Stimulated activated CD8-positive, alpha-beta memory T cell treated with anti-CD3 and anti-CD28 coated beads, Interleukin-12 subunit alpha, Interleukin-12 subunit beta, amount 100 ng/mL, for 1 hour (primary cell): ENCODE measurements at regions not wholly inside any gene's neighbourhood (a gene's known extent, or its start where the extent isn't known, plus 50 kb on each side); places are given as distances from the start of the nearest gene placed in this dataset.
"Not testable (repeated sequence)": the region's sequence is repeated elsewhere in the genome, so short reads cannot be mapped to it uniquely, and the experiment has no call there.

Source experiments
- DNase-seq: peaks from one replicate; pipeline ENCODE4 v3.0.0-alpha.2; 2020; ENCODE audit warnings: low read depth

DNA sequence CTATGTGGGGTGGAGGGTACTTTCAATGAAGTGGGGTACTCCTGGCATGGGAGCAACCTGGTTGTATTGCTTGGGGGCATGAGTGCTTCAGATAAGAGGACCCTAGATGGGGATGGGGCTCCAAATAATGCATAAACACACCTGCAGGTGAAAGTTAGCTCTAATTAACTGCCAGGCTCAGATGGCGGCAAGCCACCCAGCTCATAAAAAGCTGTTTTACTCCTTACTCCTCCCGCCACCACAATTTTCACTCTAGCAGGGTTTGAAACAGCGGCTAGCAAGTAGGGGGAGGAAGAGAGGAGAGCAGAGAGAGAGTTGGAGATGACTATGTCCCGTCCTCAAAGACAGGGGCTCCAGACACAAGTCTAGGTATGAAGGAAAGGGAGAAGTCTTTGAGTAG is 117.7 kb upstream of the WSCD1 start:
- no peak for DNase-seq

DNA sequence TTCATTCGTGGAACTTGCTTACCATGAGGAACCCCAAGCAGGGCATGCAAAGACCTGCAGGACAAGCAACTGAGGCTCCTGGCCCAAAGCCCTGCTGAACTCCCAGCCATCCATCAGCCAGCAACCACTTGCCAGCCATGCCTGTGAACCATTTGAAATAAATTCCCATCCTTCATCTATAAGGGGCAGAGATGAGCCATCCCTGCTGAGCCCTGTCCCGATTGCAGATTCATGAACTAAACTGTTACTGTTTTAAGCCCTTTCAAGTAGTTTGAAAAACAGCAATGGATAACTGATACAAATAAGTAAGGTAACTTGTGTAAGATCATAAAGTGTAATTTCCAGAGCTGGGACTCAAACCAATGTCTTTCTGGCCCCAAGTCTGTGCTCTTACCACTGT is 114.4 kb upstream of the WSCD1 start:
- no peak for DNase-seq

DNA sequence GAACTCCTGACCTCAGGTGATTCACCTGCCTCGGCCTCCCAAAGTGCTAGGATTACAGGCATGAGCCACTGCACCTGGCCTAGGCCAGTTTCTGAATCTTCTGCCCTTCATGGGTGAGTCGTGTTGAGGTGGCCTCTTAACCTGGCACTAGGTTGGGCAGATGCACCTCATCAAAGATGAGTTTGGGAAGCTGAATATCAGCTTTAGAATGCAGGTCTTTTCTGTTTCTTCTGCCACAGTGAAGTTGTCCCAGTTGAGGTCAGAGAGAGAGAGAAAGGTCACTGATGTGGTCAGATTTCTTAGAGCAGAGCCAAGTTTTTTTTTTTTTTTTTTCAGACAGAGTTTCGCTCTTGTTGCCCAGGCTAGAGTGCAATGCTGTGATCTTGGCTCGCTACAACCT is 111.3 kb upstream of the WSCD1 start:
- no peak for DNase-seq

DNA sequence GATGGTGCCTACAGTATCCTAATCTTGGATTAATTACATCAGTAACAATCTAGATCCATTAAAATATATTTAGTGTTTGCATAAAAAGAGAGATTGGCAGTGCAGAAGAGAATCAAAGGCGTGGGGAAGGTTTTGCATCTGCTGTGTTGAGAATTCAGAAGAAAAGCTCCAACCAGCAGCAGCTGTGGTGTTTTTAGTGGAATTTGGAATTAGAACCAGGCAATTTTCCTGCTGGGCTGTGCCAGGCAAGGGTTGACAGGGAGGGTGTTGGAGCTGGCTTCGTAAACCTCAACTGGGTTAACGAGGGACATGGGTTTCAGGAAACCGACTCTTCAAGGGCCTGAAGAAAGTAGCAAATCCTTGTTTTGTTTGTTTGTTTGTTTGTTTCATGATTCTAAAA is 107.8 kb upstream of the WSCD1 start:
- no peak for DNase-seq

DNA sequence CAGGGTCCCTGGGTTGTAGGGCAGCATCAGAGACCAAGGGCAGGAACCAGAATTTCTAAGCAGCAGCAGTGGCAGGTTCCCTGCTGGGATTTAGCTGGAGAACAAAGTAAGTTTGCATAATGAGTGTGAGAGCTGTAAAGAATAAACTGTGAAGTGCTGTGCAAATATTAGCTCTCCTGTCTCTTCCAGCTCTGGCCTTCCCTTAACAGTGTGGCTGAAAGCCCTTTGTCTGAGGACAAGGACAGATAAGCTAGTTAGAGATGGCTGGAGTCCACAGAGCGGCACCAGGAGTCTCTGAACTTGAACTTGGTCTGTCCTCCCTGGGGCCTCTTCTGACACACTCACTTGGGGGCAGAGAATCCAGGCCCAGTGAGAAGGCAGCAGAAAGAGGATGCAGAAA is 98.2 kb upstream of the WSCD1 start:
- no peak for DNase-seq

DNA sequence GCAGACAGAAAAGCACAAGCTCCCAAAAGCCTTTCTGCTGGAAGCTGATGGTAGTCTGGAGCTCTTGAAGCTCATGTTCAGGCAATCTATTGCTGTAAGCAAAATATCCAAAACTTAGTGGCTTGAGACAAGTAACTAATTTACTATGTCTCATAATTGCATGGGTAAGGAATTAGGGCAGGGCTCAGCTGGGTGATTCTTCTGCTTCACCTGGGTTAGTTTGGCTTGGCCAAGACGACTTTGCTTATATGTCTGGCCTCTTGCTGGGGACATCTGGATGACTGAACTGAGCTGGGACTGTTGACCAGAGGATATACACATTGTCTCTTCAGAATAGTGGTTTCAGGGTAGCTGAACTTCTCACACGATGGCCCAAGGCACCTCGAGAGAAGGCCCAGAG is 96.8 kb upstream of the WSCD1 start:
- no peak for DNase-seq

DNA sequence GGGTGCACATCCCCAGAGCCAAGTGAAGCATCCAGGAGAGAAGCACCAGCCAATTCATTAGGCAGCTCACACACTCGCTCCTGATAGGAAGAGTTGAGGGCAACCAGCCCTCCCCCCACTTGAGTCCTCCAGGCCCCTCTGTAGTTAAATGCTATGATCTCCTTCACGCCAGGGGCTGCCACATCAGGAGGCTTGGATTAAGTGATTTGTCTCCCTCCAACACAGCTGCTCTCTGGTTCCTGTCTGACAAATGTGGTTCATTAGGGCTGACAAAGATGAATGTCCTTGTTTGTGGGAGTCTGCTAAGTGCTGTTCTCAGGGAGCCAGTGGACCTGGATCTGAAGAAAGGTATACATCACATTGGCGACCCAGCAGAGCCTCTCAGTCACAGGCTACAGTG is 94.5 kb upstream of the WSCD1 start:
- DNase-seq: no peak

DNA sequence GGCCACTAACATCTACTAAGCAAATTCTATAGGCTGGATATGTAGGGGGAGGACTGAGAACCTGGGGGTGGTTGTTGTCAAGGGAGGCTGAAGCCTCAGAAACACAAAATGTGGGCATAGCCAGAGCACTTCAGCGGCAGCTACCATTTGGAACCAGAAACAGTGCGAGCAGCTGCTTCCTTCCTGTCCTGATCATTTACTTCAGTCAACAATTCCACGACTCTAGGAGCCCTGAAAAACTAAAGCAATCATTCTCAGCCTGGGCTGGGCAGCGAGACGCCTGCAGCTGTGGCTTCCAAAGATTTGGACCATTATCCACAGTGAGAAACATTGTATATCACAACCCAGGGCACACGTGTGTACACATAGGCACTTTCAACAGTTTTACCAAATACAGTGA is 93.9 kb upstream of the WSCD1 start:
- no peak for DNase-seq

DNA sequence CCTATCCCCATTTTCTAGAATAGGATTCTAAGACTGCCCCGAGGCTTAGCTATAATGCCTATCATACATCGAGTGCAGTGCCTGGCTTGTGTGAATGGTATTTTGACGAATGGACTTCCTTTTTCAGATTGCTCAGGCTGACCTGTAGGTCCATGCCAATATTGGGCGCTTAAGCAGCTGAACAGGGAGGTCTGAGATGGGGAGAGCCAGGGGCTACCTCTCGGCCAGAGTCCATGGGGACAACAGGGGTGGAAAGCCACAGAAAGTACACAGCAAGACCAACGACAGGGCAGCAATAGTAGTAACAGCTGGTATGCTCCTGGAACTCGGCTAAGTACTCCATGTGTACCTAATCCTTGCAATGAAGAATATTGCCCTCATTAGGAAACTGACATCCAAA is 91.7 kb upstream of the WSCD1 start:
- no peak for DNase-seq

DNA sequence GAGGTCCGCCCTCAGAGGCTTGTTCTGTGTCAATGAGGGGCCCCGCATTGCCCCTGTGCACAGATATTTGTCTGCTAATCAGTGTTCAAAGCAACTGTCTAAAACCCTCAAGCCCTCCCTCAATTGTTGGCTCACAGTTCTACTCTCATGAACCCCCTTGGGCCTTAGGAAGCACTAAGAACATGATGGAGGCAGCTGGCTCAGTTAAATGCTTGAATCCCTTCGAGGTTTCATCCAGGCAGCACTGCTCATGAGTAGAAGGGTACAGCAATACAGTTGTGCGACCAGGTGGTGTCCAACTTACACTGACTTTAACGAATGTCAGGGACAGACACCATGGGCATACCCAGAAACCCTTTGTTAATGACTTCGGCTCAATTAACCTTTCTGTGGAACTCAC is 89.2 kb upstream of the WSCD1 start:
- DNase-seq: no peak

DNA sequence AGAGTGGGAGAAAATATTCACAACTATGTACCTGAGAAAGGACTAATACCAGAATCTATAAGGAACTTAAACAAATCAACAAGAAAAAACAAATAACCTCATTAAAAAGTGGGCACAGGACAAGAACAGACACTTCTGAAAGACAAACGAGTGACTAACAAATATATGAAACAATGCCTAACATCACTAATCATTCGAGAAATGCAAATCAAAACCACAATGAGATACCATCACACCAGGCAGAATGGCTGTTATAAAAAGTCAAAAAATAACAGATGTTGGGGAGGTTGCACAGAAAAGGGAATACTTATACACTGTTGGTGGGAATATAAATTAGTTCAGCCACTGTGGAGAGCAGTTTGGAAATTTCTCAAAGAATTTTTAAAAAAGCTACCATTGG is 83.5 kb upstream of the WSCD1 start:
- DNase-seq: no peak

DNA sequence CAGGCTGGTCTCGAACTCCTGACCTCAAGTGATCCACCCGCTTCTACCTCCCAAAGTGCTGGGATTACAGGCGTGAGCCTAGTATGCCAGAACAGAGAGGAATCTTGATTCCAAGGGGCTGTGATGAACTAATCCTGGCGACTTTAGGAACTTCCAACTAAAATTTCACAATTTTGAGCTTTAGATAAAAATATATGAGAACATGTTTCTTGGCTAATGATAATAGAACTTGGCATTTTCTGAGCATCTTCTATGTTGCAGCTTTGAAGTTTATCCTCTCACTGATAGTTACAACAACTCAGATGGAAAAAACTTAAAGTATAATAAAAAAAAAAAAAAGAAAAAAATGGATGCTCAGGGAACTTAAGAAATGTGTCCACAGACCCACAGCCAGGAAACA is 69.8 kb upstream of the WSCD1 start:
- DNase-seq: no peak

DNA sequence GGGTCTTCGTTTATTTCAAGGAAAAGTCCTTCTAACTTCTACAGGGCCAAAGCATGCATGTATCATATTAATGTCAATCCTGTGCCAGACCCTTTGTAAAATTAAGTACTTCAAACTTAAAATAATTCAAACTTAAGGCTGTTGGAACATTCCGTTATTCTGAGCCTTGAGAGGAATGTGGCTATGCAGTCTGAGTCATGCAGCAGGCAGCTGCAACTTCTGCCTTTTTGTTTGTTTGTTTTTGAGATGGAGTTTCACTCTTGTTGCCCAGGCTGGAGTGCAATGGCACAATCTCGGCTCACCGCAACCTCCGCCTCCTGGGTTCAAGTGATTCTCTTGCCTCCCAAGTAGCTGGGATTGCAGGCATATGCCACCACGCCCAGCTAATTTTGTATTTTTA is 67.0 kb upstream of the WSCD1 start:
- not testable (repeated sequence) for DNase-seq

DNA sequence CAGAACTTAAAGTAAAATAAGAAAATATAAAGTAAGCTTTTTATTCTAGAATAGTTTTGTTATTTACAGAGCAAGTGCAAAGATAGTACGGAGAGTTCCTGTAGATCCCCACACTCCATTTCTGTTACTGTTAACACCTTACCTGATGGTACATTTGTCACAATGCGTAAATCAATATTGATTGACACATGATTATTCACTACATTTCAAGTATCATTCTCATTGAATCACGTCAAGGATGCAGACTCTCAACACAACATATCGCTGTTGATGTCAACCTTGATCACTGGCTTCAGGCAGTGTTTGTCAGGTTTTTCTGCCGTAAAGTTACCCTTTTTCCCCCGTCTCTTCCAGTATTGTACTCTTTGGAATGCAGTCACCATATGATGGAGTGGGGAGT is 64.2 kb upstream of the WSCD1 start:
- no peak for DNase-seq

DNA sequence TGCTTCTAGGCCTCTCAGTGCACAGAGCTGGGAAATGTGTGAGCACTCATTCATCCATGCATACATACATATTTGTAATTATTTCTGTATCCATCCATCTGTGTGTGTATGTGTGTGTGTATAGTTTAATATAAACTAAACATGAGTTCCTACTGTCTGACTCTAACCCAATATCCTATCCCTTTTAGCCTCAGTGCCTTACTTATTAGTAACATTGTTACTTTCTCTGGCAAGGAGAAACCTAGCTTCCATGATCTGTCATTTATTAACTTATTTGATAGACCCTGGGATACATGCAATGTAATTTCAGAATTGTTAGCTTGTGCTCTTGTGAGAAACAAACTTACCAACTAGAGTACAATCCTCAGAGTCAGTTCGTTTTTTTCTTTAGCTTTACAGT is 59.0 kb upstream of the WSCD1 start:
- no peak for DNase-seq

DNA sequence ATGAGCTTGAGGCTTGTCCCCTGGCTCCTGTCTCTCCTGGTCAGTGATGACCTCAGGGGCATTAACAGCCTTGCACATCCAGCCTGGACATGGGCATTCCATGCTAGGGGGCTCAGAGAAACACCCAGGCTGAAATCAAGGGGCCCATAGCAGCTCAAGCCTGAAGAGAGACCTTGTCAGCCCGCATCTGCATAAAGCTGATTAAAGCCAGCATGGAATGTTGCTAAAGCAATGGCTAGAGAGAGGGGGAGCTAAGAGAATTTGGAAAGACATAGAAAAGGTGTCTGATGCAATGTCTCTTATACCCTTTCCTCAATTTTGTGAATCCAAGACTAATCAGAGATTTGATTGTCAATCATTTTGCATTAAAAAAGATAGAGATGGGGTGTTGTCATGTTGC is 51.4 kb upstream of the WSCD1 start:
- no peak for DNase-seq

DNA sequence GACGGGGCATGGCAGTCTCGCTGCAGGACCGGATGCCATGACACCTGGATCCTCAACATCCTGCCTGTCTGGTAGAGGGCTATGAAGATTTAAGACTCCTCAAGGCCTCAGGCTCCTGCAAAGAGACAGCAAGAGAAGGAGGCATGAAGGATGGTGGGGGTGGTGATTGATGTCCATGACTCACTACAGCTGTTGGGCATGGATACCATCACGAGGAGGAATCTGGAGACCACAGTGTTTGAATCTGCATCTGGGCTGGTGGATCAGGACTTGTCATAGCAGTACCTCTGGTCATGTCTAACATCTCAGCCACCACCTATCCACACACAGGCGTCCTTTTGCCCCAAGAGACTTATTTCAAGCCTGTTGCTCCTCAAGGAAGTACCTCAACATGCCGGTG is 50.2 kb upstream of the WSCD1 start:
- DNase-seq: no peak

DNA sequence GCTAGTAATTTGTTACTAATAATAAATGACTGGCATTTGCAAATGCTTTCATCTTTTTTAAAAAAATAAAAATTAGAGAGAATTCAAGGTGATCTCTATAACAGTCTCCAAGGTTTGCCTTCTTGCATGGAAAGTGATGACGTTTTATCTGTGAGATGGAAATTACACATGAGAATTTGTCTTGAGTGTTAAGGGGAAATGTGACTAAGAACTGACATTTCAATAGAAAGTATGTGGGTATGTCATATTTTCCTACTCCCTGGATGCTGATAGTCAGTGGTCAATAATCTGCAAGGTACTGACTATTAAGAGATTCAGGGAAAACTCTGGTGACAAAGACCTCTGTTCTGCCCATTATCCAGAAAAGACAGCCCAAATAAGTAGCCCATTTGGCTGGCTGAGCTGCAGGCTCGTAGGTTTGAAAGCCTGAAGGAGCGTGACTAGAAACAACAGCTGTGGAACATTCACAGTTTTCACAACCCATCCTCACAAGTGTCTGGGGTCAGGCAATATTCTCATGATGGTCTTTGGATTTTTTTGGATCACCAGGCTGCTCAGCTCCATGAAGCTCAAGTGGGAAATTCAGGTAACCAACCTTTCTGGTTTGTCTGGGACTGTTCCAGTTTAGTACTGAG is 49.7 kb upstream of the WSCD1 start:
- DNase-seq: no peak
